Prostate gland (tissue), 2 donors: ENCODE measurements at regions not wholly inside any gene's neighbourhood (a gene's known extent, or its start where the extent isn't known, plus 50 kb on each side); places are given as distances from the start of the nearest gene placed in this dataset.

ENCODE experiments used
- CTCF ChIP-seq, 4 experiments: fragments of 200-600 bp in 2 of 4; fragments of 450-650 bp in 2 of 4; sonication (generic) in 2 of 4; IDR thresholded peaks; 1 replicate in 3 of 4; 2 replicates in 1 of 4; pipeline ENCODE4 v1.5.1; 2016 to 2019; ENCODE audit warnings: antibody characterized with exemption in 4 of 4, mild to moderate bottlenecking in 2 of 4, moderate library complexity in 2 of 4
- POLR2AphosphoS5 ChIP-seq: sonication (generic); formaldehyde crosslinking; IDR thresholded peaks from one replicate; pipeline ENCODE4 v1.6.1; 2017; ENCODE audit warnings: antibody characterized with exemption

- TF ChIP-seq POLR2AphosphoS5 (no peak), CTCF (IDR thresholded peaks at IDR 0.05) (no peak)
These were observed 733.9 kb upstream of the EPHA5 start for GRCh38 chr4:66404141-66404540.
